Fibroblast of lung (primary cell): ENCODE measurements at regions not wholly inside any gene's neighbourhood (a gene's known extent, or its start where the extent isn't known, plus 50 kb on each side); places are given as distances from the start of the nearest gene placed in this dataset.

ENCODE experiments used
- DNase-seq, 2 donors: peaks; one replicate each; pipeline versions ENCODE4 v3.0.0 to v3.0.0-alpha.2; 2010; ENCODE audit warnings: low read depth in 2 of 2
- H2AFZ ChIP-seq: 2 replicates; pipeline ENCODE4 v1.5.1; 2012; ENCODE audit warnings: low read length, control low read depth, inconsistent platforms
- H3K27ac ChIP-seq: 2 replicates; pipeline ENCODE4 v1.5.1; 2011; ENCODE audit warnings: low read length, control low read depth; ENCODE audit not compliant: insufficient read depth
- H3K27me3 ChIP-seq: 2 replicates; pipeline ENCODE4 v1.5.1; 2011; ENCODE audit warnings: mild to moderate bottlenecking, low read length; ENCODE audit not compliant: control insufficient read depth, insufficient read depth
- H3K36me3 ChIP-seq: 2 replicates; pipeline ENCODE4 v1.5.1; 2011; ENCODE audit warnings: low read length; ENCODE audit not compliant: control insufficient read depth, insufficient read depth
- H3K4me1 ChIP-seq: 2 replicates; pipeline ENCODE4 v1.5.1; 2011; ENCODE audit warnings: low read length; ENCODE audit not compliant: control insufficient read depth, insufficient read depth; ENCODE audit errors: extremely low read depth
- H3K4me2 ChIP-seq: 2 replicates; pipeline ENCODE4 v1.5.1; 2011; ENCODE audit warnings: low read length, control low read depth; ENCODE audit not compliant: insufficient read depth; ENCODE audit errors: extremely low read depth
- H3K4me3 ChIP-seq, 4 experiments: fragments of 200-600 bp in 1 of 4; sonication (generic) in 1 of 4; replicated peaks in 1 of 4; 2 replicates each; pipeline ENCODE4 v1.5.1; 2011 to 2016; ENCODE audit warnings: low read length in 4 of 4, low read depth in 3 of 4, mild to moderate bottlenecking in 3 of 4, control low read depth in 2 of 4, inconsistent platforms in 1 of 4, mixed read lengths in 1 of 4; ENCODE audit not compliant: insufficient read depth in 1 of 4; ENCODE audit errors: control extremely low read depth in 1 of 4
- H3K79me2 ChIP-seq: 2 replicates; pipeline ENCODE4 v1.5.1; 2012; ENCODE audit warnings: mild to moderate bottlenecking, low read length, inconsistent platforms; ENCODE audit not compliant: control insufficient read depth, insufficient read depth
- H3K9ac ChIP-seq: 2 replicates; pipeline ENCODE4 v1.5.1; 2011; ENCODE audit warnings: mild to moderate bottlenecking, low read length, control low read depth; ENCODE audit not compliant: insufficient read depth
- H3K9me3 ChIP-seq: 2 replicates; pipeline ENCODE4 v1.5.1; 2012; ENCODE audit warnings: low read depth, low read length; ENCODE audit not compliant: control insufficient read depth, insufficient read depth
- H4K20me1 ChIP-seq: 2 replicates; pipeline ENCODE4 v1.5.1; 2011; ENCODE audit warnings: low read length; ENCODE audit not compliant: control insufficient read depth, insufficient read depth; ENCODE audit errors: extremely low read depth
- EZH2 ChIP-seq: IDR thresholded peaks from 2 replicates; pipeline ENCODE4 v1.5.1; 2012; ENCODE audit warnings: low read length, control low read depth, mild to moderate bottlenecking; ENCODE audit errors: missing control alignments
- TF ChIP-seq, protein P1 (sequence below), 2 donors: IDR thresholded peaks in 1 of 2; conservative IDR thresholded peaks in 1 of 2; 1 replicate in 1 of 2; 2 replicates in 1 of 2; pipeline ENCODE4 v1.5.1; 2011 to 2012; ENCODE audit warnings: low read length in 2 of 2, control low read depth in 1 of 2, inconsistent platforms in 1 of 2, low read depth in 1 of 2, mild to moderate bottlenecking in 1 of 2

DNA sequence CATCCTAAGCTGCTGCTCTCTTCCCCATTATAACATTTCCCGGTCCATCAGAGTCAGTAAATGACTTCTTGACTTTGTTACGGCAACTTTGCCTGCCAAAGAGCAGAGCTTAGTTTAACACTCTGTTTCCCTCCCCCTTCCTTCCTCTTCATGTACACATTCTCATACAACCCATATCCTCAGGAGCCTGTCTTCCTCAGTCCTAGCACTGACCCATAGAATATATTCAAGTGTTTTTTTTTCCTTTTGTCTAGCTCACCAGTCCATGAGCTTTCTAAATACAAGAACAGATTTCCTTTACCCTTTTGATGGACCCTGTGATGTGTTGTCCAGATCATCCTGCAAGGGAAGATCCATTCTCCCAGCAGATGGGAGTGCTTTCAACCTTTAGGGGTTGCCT lies 97.0 kb upstream of the MON1B start:
- TF ChIP-seq EZH2, result no peak
- TF ChIP-seq, protein P1, sequence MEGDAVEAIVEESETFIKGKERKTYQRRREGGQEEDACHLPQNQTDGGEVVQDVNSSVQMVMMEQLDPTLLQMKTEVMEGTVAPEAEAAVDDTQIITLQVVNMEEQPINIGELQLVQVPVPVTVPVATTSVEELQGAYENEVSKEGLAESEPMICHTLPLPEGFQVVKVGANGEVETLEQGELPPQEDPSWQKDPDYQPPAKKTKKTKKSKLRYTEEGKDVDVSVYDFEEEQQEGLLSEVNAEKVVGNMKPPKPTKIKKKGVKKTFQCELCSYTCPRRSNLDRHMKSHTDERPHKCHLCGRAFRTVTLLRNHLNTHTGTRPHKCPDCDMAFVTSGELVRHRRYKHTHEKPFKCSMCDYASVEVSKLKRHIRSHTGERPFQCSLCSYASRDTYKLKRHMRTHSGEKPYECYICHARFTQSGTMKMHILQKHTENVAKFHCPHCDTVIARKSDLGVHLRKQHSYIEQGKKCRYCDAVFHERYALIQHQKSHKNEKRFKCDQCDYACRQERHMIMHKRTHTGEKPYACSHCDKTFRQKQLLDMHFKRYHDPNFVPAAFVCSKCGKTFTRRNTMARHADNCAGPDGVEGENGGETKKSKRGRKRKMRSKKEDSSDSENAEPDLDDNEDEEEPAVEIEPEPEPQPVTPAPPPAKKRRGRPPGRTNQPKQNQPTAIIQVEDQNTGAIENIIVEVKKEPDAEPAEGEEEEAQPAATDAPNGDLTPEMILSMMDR (conservative IDR thresholded peaks at IDR 0.05 in 1 of 2, IDR thresholded peaks at IDR 0.05 in 1 of 2; ENCODE audit: low read depth in 1 of 2, low read length in 2 of 2), result no peak
- Histone ChIP-seq H2AFZ (no peak overlapping the region), H3K4me2 (no peak overlapping the region), H3K9ac (no peak overlapping the region), H3K4me1 (no peaks in the 10 kb centered on the region), H3K9me3 (no peaks in the 10 kb centered on the region), H3K36me3 (no peaks in the 10 kb centered on the region), H3K79me2 (no peaks in the 10 kb centered on the region), H3K27me3 (no peaks in the 10 kb centered on the region), H3K4me3 (no peak overlapping the region), H4K20me1 (no peaks in the 10 kb centered on the region), H3K27ac (no peak overlapping the region)
- DNase-seq, result no peak

- Histone ChIP-seq H3K4me1 (no peaks in the 10 kb centered on the region), H3K4me3 (no peak overlapping the region), H3K9ac (no peak overlapping the region), H3K79me2 (no peaks in the 10 kb centered on the region), H3K4me2 (no peak overlapping the region), H3K27me3 (no peaks in the 10 kb centered on the region), H3K27ac (no peak overlapping the region), H3K9me3 (no peaks in the 10 kb centered on the region), H2AFZ (no peak overlapping the region), H4K20me1 (no peaks in the 10 kb centered on the region), H3K36me3 (no peaks in the 10 kb centered on the region)
- DNase-seq, result no peak
- TF ChIP-seq EZH2, result no peak
- TF ChIP-seq, protein P1 (conservative IDR thresholded peaks at IDR 0.05 in 1 of 2, IDR thresholded peaks at IDR 0.05 in 1 of 2; ENCODE audit: low read depth in 1 of 2, low read length in 2 of 2), result no peak
Measured at GRCh38 chr16:77111056-77111565, 79.9 kb upstream of the MON1B start.

DNA sequence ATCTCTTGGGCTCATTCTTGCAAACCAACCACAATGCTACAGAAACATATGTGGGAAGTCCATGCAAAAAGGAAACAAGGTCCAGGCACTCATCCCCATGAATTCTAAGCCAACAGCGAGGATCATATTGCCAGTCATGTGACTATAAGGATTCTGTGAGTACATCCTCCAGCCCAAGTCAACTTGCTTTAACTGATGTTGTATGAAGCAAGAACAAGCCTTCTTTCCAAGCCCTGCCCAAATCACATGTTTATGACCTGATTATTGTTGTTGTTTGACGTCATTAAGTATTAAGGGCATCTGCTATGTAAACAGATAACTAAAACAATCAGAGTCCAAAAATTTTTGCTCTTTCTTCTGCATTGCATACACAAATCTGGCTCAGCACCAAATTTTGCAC lies 78.2 kb upstream of the MON1B start:
- H3K9me3 ChIP-seq, result no peaks in the 10 kb centered on the region
- DNase-seq, result peak in 1 of 2 donors; percentile 1
- no peak overlapping the region for H2AFZ ChIP-seq
- H3K9ac ChIP-seq, result no peak overlapping the region
- H3K79me2 ChIP-seq, result no peaks in the 10 kb centered on the region
- H4K20me1 ChIP-seq, result no peaks in the 10 kb centered on the region
- H3K4me1 ChIP-seq, result no peaks in the 10 kb centered on the region
- no peak overlapping the region for H3K27ac ChIP-seq
- H3K4me3 ChIP-seq, result no peak overlapping the region
- H3K4me2 ChIP-seq, result no peak overlapping the region
- no peak for TF ChIP-seq EZH2
- TF ChIP-seq, protein P1 (conservative IDR thresholded peaks at IDR 0.05 in 1 of 2, IDR thresholded peaks at IDR 0.05 in 1 of 2; ENCODE audit: low read depth in 1 of 2, low read length in 2 of 2), result no peak
- H3K36me3 ChIP-seq, result no peaks in the 10 kb centered on the region
- H3K27me3 ChIP-seq, result no peaks in the 10 kb centered on the region
